SK-N-SH (cell line): ENCODE measurements at regions not wholly inside any gene's neighbourhood (a gene's known extent, or its start where the extent isn't known, plus 50 kb on each side); places are given as distances from the start of the nearest gene placed in this dataset.

Experiments used
- CTCF ChIA-PET: fragments of 300-600, 350-600 bp; formaldehyde crosslinking; extraction: SDS; loops from one replicate; lab custom pipeline; 2021; lab: Yijun Ruan, JAX
- POLR2A ChIA-PET: fragments of 350-600 bp; sonication (Branson Sonifier 250); formaldehyde crosslinking; extraction: SDS; loops from one replicate; lab custom pipeline; 2020; ENCODE audit warnings: antibody characterized with exemption, inconsistent platforms; lab: Yijun Ruan, JAX
- DNase-seq: peaks from one replicate; pipeline ENCODE4 v3.0.0; 2012
- H2AFZ ChIP-seq: fragments of 200-600 bp; sonication (generic); 2 replicates; pipeline ENCODE4 v1.8.1; 2016; ENCODE audit warnings: antibody characterized with exemption, mild to moderate bottlenecking, low read depth
- H3F3A ChIP-seq: fragments of 200-600 bp; sonication (generic); replicated peaks from 2 replicates; pipeline ENCODE3; 2016; ENCODE audit warnings: antibody characterized with exemption, mild to moderate bottlenecking; ENCODE audit not compliant: insufficient read depth
- H3K27ac ChIP-seq, 2 experiments: fragments of 200-500 bp in 1 of 2; fragments of 200-600 bp in 1 of 2; sonication (Bioruptor generic) in 1 of 2; sonication (generic), shearing (Covaris generic) in 1 of 2; 2 replicates each; pipeline versions ENCODE4 v1.5.1 to v1.6.1; 2014 to 2016; ENCODE audit warnings: low read depth in 2 of 2, inconsistent platforms in 1 of 2, low read length in 1 of 2, mild to moderate bottlenecking in 1 of 2, mixed read lengths in 1 of 2
- H3K27me3 ChIP-seq: fragments of 200-600 bp; sonication (generic), shearing (Covaris generic); 2 replicates; pipeline ENCODE4 v1.6.1; 2016; ENCODE audit warnings: mixed run types; ENCODE audit not compliant: insufficient read depth
- H3K36me3 ChIP-seq, 2 experiments: fragments of 200-500 bp in 1 of 2; fragments of 200-600 bp in 1 of 2; sonication (Bioruptor generic) in 1 of 2; sonication (generic) in 1 of 2; replicated peaks in 1 of 2; 2 replicates each; pipeline versions ENCODE3 to v1.5.1; 2014 to 2016; ENCODE audit warnings: low read length in 1 of 2, mild to moderate bottlenecking in 1 of 2; ENCODE audit not compliant: insufficient read depth in 2 of 2, control insufficient read depth in 1 of 2
- H3K4me1 ChIP-seq, 2 experiments: fragments of 200-500 bp in 1 of 2; fragments of 200-600 bp in 1 of 2; sonication (Bioruptor generic) in 1 of 2; sonication (generic), shearing (Covaris generic) in 1 of 2; 2 replicates each; pipeline versions ENCODE4 v1.5.1 to v1.6.1; 2014 to 2016; ENCODE audit warnings: low read depth in 1 of 2, low read length in 1 of 2, mixed run types in 1 of 2; ENCODE audit not compliant: insufficient read depth in 2 of 2, control insufficient read depth in 1 of 2
- H3K4me2 ChIP-seq: fragments of 200-600 bp; sonication (generic), shearing (Covaris generic); 2 replicates; pipeline ENCODE4 v1.6.1; 2017; ENCODE audit warnings: mixed run types
- H3K4me3 ChIP-seq, 2 experiments: fragments of 200-500 bp in 1 of 2; fragments of 200-600 bp in 1 of 2; sonication (Bioruptor generic) in 1 of 2; sonication (generic), shearing (Covaris generic) in 1 of 2; 2 replicates each; pipeline versions ENCODE4 v1.5.1 to v1.8.1; 2014 to 2016; ENCODE audit warnings: low read depth in 2 of 2, inconsistent platforms in 1 of 2, low read length in 1 of 2, mild to moderate bottlenecking in 1 of 2, mixed read lengths in 1 of 2, moderate library complexity in 1 of 2
- H3K79me2 ChIP-seq: fragments of 200-600 bp; sonication (generic); 2 replicates; pipeline ENCODE4 v1.8.1; 2017; ENCODE audit warnings: mild to moderate bottlenecking; ENCODE audit not compliant: insufficient read depth
- H3K9ac ChIP-seq: fragments of 200-600 bp; sonication (generic); 2 replicates; pipeline ENCODE4 v1.6.1; 2017; ENCODE audit warnings: mixed run types
- H3K9me2 ChIP-seq: fragments of 200-600 bp; sonication (generic); 2 replicates; pipeline ENCODE4 v1.6.1; 2017; ENCODE audit warnings: mixed run types
- H3K9me3 ChIP-seq: fragments of 200-600 bp; sonication (generic); 2 replicates; pipeline ENCODE4 v1.6.1; 2017; ENCODE audit warnings: mixed run types, mild to moderate bottlenecking, moderate library complexity
- H4K20me1 ChIP-seq: fragments of 200-600 bp; sonication (generic); 2 replicates; pipeline ENCODE4 v1.6.1; 2017; ENCODE audit warnings: mild to moderate bottlenecking, mixed run types; ENCODE audit not compliant: insufficient read depth
- ELF1 ChIP-seq: IDR thresholded peaks from 2 replicates; pipeline ENCODE4 v1.4.0; 2012
- EP300 ChIP-seq, 2 experiments: IDR thresholded peaks; 2 replicates each; pipeline versions ENCODE4 v1.4.0 to v1.6.1; 2012; ENCODE audit warnings: borderline replicate concordance in 1 of 2, low read depth in 1 of 2, low read length in 1 of 2
- EZH2phosphoT487 ChIP-seq: fragments of 200-600 bp; sonication (generic); IDR thresholded peaks from 2 replicates; pipeline ENCODE4 v1.6.1; 2017; ENCODE audit warnings: low read depth, mixed run types, mild to moderate bottlenecking, antibody characterized with exemption, moderate library complexity, borderline replicate concordance
- FOXM1 ChIP-seq: IDR thresholded peaks from 2 replicates; pipeline ENCODE4 v1.4.0; 2012; ENCODE audit warnings: low read depth, mild to moderate bottlenecking
- GABPA ChIP-seq: IDR thresholded peaks from 2 replicates; pipeline ENCODE4 v1.4.0; 2012; ENCODE audit warnings: low read depth, mild to moderate bottlenecking
- GATA2 ChIP-seq: sonication (generic); formaldehyde crosslinking; IDR thresholded peaks from 2 replicates; pipeline ENCODE4 v1.5.0; 2020; ENCODE audit warnings: mild to moderate bottlenecking, missing genetic modification reagents
- IRF3 ChIP-seq: fragments of 150-350 bp; IDR thresholded peaks from 2 replicates; pipeline ENCODE4 v1.6.1; 2016; ENCODE audit warnings: mild to moderate bottlenecking, low read depth, low read length
- JUND ChIP-seq: IDR thresholded peaks from 2 replicates; pipeline ENCODE4 v1.4.0; 2012
- MXI1 ChIP-seq: IDR thresholded peaks from 2 replicates; pipeline ENCODE4 v1.6.1; 2012; ENCODE audit warnings: mild to moderate bottlenecking, low read depth, low read length, improper control_type of control experiment
- NFIC ChIP-seq: IDR thresholded peaks from 2 replicates; pipeline ENCODE4 v1.4.0; 2012; ENCODE audit warnings: borderline replicate concordance
- NRF1 ChIP-seq: IDR thresholded peaks from 2 replicates; pipeline ENCODE4 v1.6.1; 2012; ENCODE audit warnings: low read depth, mild to moderate bottlenecking, low read length
- RAD21 ChIP-seq: IDR thresholded peaks from 2 replicates; pipeline ENCODE4 v1.6.1; 2012; ENCODE audit warnings: mild to moderate bottlenecking, low read length
- RCOR1 ChIP-seq: fragments of 150-350 bp; IDR thresholded peaks from 2 replicates; pipeline ENCODE4 v1.6.1; 2017; ENCODE audit warnings: antibody characterized with exemption, low read length
- RFX5 ChIP-seq: IDR thresholded peaks from 2 replicates; pipeline ENCODE4 v1.6.1; 2012; ENCODE audit warnings: mild to moderate bottlenecking, improper control_type of control experiment, low read length
- SIN3A ChIP-seq: IDR thresholded peaks from 2 replicates; pipeline ENCODE4 v1.6.1; 2012; ENCODE audit warnings: low read depth, mild to moderate bottlenecking, low read length, moderate library complexity, borderline replicate concordance
- TAF1 ChIP-seq: IDR thresholded peaks from 2 replicates; pipeline ENCODE4 v1.6.1; 2012; ENCODE audit warnings: low read depth, mild to moderate bottlenecking, low read length, moderate library complexity, borderline replicate concordance
- YY1 ChIP-seq: IDR thresholded peaks from 2 replicates; pipeline ENCODE4 v1.4.0; 2012; ENCODE audit warnings: low read depth, mild to moderate bottlenecking
- ZBTB33 ChIP-seq: IDR thresholded peaks from 2 replicates; pipeline ENCODE4 v1.4.0; 2012; ENCODE audit warnings: low read depth, borderline replicate concordance
- WGBS: methylation state at CpG from one replicate; pipeline ENCODE4 v1.1.6; 2017; ENCODE audit warnings: low lambda C conversion rate; 5-methylcytosine and 5-hydroxymethylcytosine counted together
- TF ChIP-seq, protein P1 (sequence below): IDR thresholded peaks from 2 replicates; pipeline ENCODE4 v1.4.0; 2012; ENCODE audit warnings: low read depth
- TF ChIP-seq, protein P2 (sequence below): fragments of 200-600 bp; sonication (generic); IDR thresholded peaks from 2 replicates; pipeline ENCODE4 v1.6.1; 2017; ENCODE audit warnings: antibody characterized with exemption, mild to moderate bottlenecking, moderate library complexity
- TF ChIP-seq, protein P3 (sequence below): IDR thresholded peaks from 2 replicates; pipeline ENCODE4; 2012

DNA sequence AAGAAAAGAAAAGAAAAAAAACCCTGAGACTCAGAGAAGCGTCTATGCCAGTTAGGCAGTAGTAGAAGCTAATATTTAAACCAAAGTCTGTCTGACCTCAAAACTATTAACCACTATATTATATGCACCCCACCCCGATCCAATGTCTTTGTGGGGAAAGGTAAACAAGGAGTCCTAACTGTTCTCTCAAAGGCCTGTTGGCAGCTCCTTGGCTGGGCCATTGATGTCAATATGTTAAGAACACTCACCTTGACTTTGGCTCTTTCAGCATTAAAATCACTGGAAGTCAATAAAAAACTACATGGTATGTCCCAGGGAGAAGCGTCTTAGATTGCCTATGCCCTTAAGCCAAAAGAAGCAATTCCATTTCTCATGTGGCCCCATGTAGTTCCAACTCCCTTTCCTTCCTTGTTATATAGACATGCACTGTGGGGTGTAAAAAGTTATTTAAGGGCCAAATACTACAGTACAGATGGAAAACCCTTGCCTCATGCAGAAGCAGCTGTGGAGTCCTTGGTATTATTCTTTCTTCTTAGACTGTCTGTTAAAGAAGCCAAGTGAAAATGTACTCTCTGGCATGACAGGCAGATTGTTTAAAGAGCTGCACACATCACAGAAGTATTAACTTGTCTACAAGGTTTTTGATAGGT lies 308.6 kb upstream of the RPS23 start (continued):
- TF ChIP-seq FOXM1 (no peak), ZBTB33 (no peak), YY1 (no peak)
- TF ChIP-seq, protein P1, sequence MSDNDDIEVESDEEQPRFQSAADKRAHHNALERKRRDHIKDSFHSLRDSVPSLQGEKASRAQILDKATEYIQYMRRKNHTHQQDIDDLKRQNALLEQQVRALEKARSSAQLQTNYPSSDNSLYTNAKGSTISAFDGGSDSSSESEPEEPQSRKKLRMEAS = no peak

DNA sequence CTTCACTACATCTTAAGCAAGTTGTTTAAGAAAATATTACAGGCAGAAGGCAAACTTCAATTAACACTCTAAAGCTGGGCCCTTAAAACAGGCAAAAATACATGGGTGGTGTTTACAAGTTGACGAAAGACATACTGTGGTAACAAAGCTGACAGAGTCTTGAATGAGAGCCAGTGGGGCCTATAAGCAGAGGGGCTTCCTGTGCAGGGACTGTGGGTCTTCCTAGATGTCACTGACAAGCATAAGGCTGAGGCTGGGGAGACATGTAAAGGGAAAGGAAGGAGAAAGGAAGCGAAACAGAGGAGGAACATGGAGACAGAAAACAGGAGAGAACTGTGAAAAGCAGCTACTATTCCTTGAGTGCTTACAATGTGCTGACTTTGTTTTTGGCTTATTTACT lies 308.0 kb upstream of the RPS23 start:
- TF ChIP-seq GATA2 (CRISPR knock-in tag) (no peak), RFX5 (no peak), RCOR1 (no peak), IRF3 (no peak)
- no peaks in the 10 kb centered on the region for H3F3A ChIP-seq
- CTCF ChIA-PET = interaction anchor here (1.6 kb wide), 1 partner anchor 11 kb away, joined by 4 read pairs; no protein-coding TSS in a partner anchor
- H3K9ac ChIP-seq = no peak overlapping the region
- no peak overlapping the region for H3K4me3 ChIP-seq
- H3K4me1 ChIP-seq = peaks cover 0 to 2% of the 10 kb centered on the region in 2 experiments; a peak in 1 of 4 replicates
- no peaks in the 10 kb centered on the region for H4K20me1 ChIP-seq
- H3K9me2 ChIP-seq = no peaks in the 10 kb centered on the region
- no peak for DNase-seq
- no peaks in the 10 kb centered on the region for H3K27me3 ChIP-seq
- H3K79me2 ChIP-seq = no peaks in the 10 kb centered on the region
- WGBS = 75% methylated on average over 2 of the region's 2 CpGs
- POLR2A ChIA-PET = no interaction called here
- no peak overlapping the region for H3K27ac ChIP-seq
- H3K36me3 ChIP-seq = no peaks in the 10 kb centered on the region
- H3K4me2 ChIP-seq = no peak overlapping the region
- no peak overlapping the region for H2AFZ ChIP-seq
- peaks cover 6% of the 10 kb centered on the region; the same call in 1 of the 2 replicates for H3K9me3 ChIP-seq

DNA sequence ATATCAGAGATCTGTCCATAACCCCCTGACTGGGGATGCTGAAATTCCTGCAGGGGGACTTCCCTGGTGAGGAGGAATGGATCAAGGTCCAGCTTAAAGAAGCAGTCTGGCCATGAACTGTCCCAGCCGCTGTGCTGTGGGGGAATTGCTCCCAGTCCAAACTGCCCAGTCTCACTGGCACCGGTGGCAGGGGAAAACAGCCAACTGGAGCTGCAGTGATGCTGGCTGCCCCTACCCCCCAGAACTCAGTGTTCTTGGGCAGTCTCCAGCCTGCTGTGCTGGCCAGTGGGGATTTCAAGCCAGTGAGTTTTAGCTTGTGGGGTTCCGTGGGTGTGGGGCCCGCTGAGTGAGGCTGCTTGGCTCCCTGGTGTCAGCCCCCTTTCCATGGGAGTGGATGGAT lies 306.5 kb upstream of the RPS23 start:
- H3K9me2 ChIP-seq = no peaks in the 10 kb centered on the region
- H3K9ac ChIP-seq = no peak overlapping the region
- H3K9me3 ChIP-seq = peaks cover 6% of the 10 kb centered on the region; the same call in 1 of the 2 replicates
- no peaks in the 10 kb centered on the region for H3F3A ChIP-seq
- no peak overlapping the region for H3K4me2 ChIP-seq
- H3K27ac ChIP-seq = no peak overlapping the region
- ChIA-PET POLR2A (no interaction called here), CTCF (interaction anchor here (1.6 kb wide), 2 partner anchors 10 to 12 kb away, joined by 4 read pairs; no protein-coding TSS in a partner anchor)
- H3K27me3 ChIP-seq = no peaks in the 10 kb centered on the region
- peaks cover 0 to 2% of the 10 kb centered on the region in 2 experiments; a peak in 1 of 4 replicates for H3K4me1 ChIP-seq
- no peak overlapping the region for H2AFZ ChIP-seq
- no peaks in the 10 kb centered on the region for H3K79me2 ChIP-seq
- no peaks in the 10 kb centered on the region for H4K20me1 ChIP-seq
- TF ChIP-seq ELF1 (no peak), RFX5 (no peak), MXI1 (no peak), NRF1 (no peak), GABPA (no peak), NFIC (no peak), SIN3A (no peak), EZH2phosphoT487 (no peak), RCOR1 (no peak), RAD21 (no peak), JUND (no peak), TAF1 (no peak), GATA2 (CRISPR knock-in tag) (no peak), EP300 (IDR thresholded peaks at IDR 0.05; ENCODE audit: borderline replicate concordance in 1 of 2, low read depth in 1 of 2, low read length in 1 of 2) (no peak)
- TF ChIP-seq, protein P2, sequence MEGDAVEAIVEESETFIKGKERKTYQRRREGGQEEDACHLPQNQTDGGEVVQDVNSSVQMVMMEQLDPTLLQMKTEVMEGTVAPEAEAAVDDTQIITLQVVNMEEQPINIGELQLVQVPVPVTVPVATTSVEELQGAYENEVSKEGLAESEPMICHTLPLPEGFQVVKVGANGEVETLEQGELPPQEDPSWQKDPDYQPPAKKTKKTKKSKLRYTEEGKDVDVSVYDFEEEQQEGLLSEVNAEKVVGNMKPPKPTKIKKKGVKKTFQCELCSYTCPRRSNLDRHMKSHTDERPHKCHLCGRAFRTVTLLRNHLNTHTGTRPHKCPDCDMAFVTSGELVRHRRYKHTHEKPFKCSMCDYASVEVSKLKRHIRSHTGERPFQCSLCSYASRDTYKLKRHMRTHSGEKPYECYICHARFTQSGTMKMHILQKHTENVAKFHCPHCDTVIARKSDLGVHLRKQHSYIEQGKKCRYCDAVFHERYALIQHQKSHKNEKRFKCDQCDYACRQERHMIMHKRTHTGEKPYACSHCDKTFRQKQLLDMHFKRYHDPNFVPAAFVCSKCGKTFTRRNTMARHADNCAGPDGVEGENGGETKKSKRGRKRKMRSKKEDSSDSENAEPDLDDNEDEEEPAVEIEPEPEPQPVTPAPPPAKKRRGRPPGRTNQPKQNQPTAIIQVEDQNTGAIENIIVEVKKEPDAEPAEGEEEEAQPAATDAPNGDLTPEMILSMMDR = no peak
- TF ChIP-seq, protein P3, sequence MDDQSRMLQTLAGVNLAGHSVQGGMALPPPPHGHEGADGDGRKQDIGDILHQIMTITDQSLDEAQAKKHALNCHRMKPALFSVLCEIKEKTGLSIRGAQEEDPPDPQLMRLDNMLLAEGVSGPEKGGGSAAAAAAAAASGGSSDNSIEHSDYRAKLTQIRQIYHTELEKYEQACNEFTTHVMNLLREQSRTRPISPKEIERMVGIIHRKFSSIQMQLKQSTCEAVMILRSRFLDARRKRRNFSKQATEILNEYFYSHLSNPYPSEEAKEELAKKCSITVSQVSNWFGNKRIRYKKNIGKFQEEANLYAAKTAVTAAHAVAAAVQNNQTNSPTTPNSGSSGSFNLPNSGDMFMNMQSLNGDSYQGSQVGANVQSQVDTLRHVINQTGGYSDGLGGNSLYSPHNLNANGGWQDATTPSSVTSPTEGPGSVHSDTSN = no peak
- DNase-seq = no peak
- H3K4me3 ChIP-seq = no peak overlapping the region
- WGBS = 73% methylated on average over 4 of the region's 4 CpGs
- no peaks in the 10 kb centered on the region for H3K36me3 ChIP-seq
